Liver (tissue), 8 donors: ENCODE measurements at regions not wholly inside any gene's neighbourhood (a gene's known extent, or its start where the extent isn't known, plus 50 kb on each side); places are given as distances from the start of the nearest gene placed in this dataset.

Experiments used
- DNase-seq: peaks from one replicate; pipeline ENCODE4 v3.0.0-alpha.2; 2017; ENCODE audit warnings: low spot score
- H3K27ac ChIP-seq, 2 donors: one replicate each; pipeline ENCODE4 v1.7.0; 2013; ENCODE audit warnings: inconsistent platforms in 2 of 2, low read length in 2 of 2, control low read depth in 1 of 2, low read depth in 1 of 2, mild to moderate bottlenecking in 1 of 2
- H3K27me3 ChIP-seq, 4 donors: one replicate each; pipeline versions ENCODE4 v1.6.1 to v1.7.0; 2013; ENCODE audit warnings: low read length in 3 of 4, inconsistent platforms in 1 of 4, mild to moderate bottlenecking in 1 of 4, moderate library complexity in 1 of 4; ENCODE audit not compliant: control insufficient read depth in 4 of 4, insufficient read depth in 4 of 4
- H3K36me3 ChIP-seq, 4 donors: one replicate each; pipeline versions ENCODE4 v1.6.1 to v1.7.0; 2013; ENCODE audit warnings: low read length in 3 of 4, mild to moderate bottlenecking in 3 of 4, low read depth in 1 of 4, moderate library complexity in 1 of 4; ENCODE audit not compliant: control insufficient read depth in 4 of 4, insufficient read depth in 3 of 4
- H3K4me1 ChIP-seq, 4 donors: one replicate each; pipeline versions ENCODE4 v1.6.1 to v1.7.0; 2013; ENCODE audit warnings: low read length in 3 of 4, mild to moderate bottlenecking in 3 of 4, moderate library complexity in 1 of 4; ENCODE audit not compliant: control insufficient read depth in 4 of 4, insufficient read depth in 4 of 4
- H3K4me3 ChIP-seq, 3 donors: one replicate each; pipeline versions ENCODE4 v1.6.1 to v1.7.0; 2013; ENCODE audit warnings: low read length in 3 of 3, control low read depth in 1 of 3, low read depth in 1 of 3, mild to moderate bottlenecking in 1 of 3
- H3K9ac ChIP-seq, 2 donors: one replicate each; pipeline ENCODE4 v1.7.0; 2013; ENCODE audit warnings: low read length in 2 of 2, mild to moderate bottlenecking in 2 of 2, moderate library complexity in 2 of 2, control low read depth in 1 of 2, low read depth in 1 of 2
- H3K9me3 ChIP-seq, 4 donors: one replicate each; pipeline versions ENCODE4 v1.6.1 to v1.7.0; 2013; ENCODE audit warnings: low read length in 3 of 4; ENCODE audit not compliant: control insufficient read depth in 4 of 4
- ATF3 ChIP-seq: IDR thresholded peaks from 2 replicates; pipeline ENCODE4 v1.6.1; 2016; ENCODE audit warnings: antibody characterized with exemption
- CTCF ChIP-seq: fragments of 150-350 bp; IDR thresholded peaks from 2 replicates; pipeline ENCODE4 v1.5.1; 2017; ENCODE audit warnings: improper control_type of control experiment, low read depth, low read length; ENCODE audit not compliant: missing input control
- EGR1 ChIP-seq, 2 donors: IDR thresholded peaks; 2 replicates each; pipeline ENCODE4 v1.6.1; 2016 to 2018; ENCODE audit warnings: antibody characterized with exemption in 2 of 2, low read depth in 2 of 2
- FOXA1 ChIP-seq: IDR thresholded peaks from 2 replicates; pipeline ENCODE4 v1.6.1; 2016; ENCODE audit warnings: antibody characterized with exemption
- FOXA2 ChIP-seq: IDR thresholded peaks from 2 replicates; pipeline ENCODE4 v1.6.1; 2016; ENCODE audit warnings: antibody characterized with exemption
- GABPA ChIP-seq, 2 donors: IDR thresholded peaks in 1 of 2; conservative IDR thresholded peaks in 1 of 2; 2 replicates each; pipeline ENCODE4 v1.6.1; 2016; ENCODE audit warnings: antibody characterized with exemption in 2 of 2, mild to moderate bottlenecking in 1 of 2, moderate library complexity in 1 of 2
- HNF4A ChIP-seq, 2 donors: conservative IDR thresholded peaks; 2 replicates each; pipeline ENCODE4 v1.6.1; 2016; ENCODE audit warnings: antibody characterized with exemption in 2 of 2, mild to moderate bottlenecking in 2 of 2
- HNF4G ChIP-seq: IDR thresholded peaks from 2 replicates; pipeline ENCODE4 v1.6.1; 2016; ENCODE audit warnings: antibody characterized with exemption
- JUND ChIP-seq, 2 donors: IDR thresholded peaks; 2 replicates each; pipeline ENCODE4 v1.6.1; 2016; ENCODE audit warnings: antibody characterized with exemption in 2 of 2
- NR2F2 ChIP-seq: IDR thresholded peaks from 2 replicates; pipeline ENCODE4 v1.6.1; 2016; ENCODE audit warnings: antibody characterized with exemption
- RAD21 ChIP-seq, 2 donors: IDR thresholded peaks; 2 replicates each; pipeline ENCODE4 v1.6.1; 2016; ENCODE audit warnings: antibody characterized with exemption in 2 of 2, mild to moderate bottlenecking in 2 of 2
- RXRA ChIP-seq, 2 donors: IDR thresholded peaks; 2 replicates each; pipeline ENCODE4 v1.6.1; 2017 to 2018; ENCODE audit warnings: antibody characterized with exemption in 2 of 2, mild to moderate bottlenecking in 1 of 2
- SP1 ChIP-seq: IDR thresholded peaks from 2 replicates; pipeline ENCODE4 v1.6.1; 2018; ENCODE audit warnings: antibody characterized with exemption, mild to moderate bottlenecking
- TAF1 ChIP-seq: conservative IDR thresholded peaks from 2 replicates; pipeline ENCODE4 v1.6.1; 2016; ENCODE audit warnings: antibody characterized with exemption, mild to moderate bottlenecking
- YY1 ChIP-seq: IDR thresholded peaks from 2 replicates; pipeline ENCODE4 v1.6.1; 2016; ENCODE audit warnings: antibody characterized with exemption, mild to moderate bottlenecking
- WGBS: extraction: QIAGEN DNeasy Blood & Tissue Kit; methylation state at CpG from one replicate; pipeline ENCODE4 v1.1.7; 2013; 5-methylcytosine and 5-hydroxymethylcytosine counted together
- TF ChIP-seq, protein P1 (sequence below): IDR thresholded peaks from 2 replicates; pipeline ENCODE4 v1.6.1; 2016; ENCODE audit warnings: antibody characterized with exemption, mild to moderate bottlenecking
- TF ChIP-seq, protein P2 (sequence below): IDR thresholded peaks from 2 replicates; pipeline ENCODE4 v1.6.1; 2016; ENCODE audit warnings: antibody characterized with exemption
- TF ChIP-seq, protein P3 (sequence below): IDR thresholded peaks from 2 replicates; pipeline ENCODE4 v1.6.1; 2016; ENCODE audit warnings: antibody characterized with exemption
- donor health status: healthy.
- donor health status: healthy.
- donor health status: healthy.
- donor health status: healthy.
- donor health status: healthy.

DNA sequence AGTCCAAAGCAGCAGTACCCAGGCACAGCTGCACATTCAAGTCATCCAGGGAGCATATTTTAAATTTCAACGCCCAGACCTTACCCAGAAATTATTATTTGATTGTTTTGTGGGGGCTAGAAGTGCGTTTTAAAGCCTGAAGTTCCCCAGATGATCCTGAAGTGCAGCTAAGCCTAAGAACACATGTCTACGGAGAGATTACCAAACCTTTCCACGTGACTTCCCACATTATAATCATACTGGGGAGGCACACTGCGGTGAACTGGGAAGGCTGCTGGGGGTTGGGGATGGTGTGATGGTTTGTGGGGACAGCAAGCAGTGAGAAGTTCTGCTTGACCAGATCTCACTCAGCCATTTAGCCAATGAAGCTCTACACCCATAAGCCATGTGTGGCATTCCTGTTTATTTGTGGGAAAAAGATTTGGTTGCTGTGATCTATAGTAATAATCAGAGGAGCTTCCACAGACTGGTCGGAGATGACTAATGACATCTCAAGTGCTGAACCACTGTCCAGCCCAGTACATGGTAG lies 93.4 kb upstream of the CDH6 start:
- H3K36me3 ChIP-seq: no peaks in the 10 kb centered on the region
- 73% methylated on average over 6 of the region's 6 CpGs for WGBS
- DNase-seq: no peak
- H3K9ac ChIP-seq: no peak overlapping the region
- H3K27me3 ChIP-seq: no peaks in the 10 kb centered on the region
- no peak overlapping the region for H3K4me3 ChIP-seq
- no peak overlapping the region for H3K27ac ChIP-seq
- H3K4me1 ChIP-seq: no peaks in the 10 kb centered on the region
- TF ChIP-seq, protein P1, sequence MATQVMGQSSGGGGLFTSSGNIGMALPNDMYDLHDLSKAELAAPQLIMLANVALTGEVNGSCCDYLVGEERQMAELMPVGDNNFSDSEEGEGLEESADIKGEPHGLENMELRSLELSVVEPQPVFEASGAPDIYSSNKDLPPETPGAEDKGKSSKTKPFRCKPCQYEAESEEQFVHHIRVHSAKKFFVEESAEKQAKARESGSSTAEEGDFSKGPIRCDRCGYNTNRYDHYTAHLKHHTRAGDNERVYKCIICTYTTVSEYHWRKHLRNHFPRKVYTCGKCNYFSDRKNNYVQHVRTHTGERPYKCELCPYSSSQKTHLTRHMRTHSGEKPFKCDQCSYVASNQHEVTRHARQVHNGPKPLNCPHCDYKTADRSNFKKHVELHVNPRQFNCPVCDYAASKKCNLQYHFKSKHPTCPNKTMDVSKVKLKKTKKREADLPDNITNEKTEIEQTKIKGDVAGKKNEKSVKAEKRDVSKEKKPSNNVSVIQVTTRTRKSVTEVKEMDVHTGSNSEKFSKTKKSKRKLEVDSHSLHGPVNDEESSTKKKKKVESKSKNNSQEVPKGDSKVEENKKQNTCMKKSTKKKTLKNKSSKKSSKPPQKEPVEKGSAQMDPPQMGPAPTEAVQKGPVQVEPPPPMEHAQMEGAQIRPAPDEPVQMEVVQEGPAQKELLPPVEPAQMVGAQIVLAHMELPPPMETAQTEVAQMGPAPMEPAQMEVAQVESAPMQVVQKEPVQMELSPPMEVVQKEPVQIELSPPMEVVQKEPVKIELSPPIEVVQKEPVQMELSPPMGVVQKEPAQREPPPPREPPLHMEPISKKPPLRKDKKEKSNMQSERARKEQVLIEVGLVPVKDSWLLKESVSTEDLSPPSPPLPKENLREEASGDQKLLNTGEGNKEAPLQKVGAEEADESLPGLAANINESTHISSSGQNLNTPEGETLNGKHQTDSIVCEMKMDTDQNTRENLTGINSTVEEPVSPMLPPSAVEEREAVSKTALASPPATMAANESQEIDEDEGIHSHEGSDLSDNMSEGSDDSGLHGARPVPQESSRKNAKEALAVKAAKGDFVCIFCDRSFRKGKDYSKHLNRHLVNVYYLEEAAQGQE: no peak
- TF ChIP-seq RXRA (IDR thresholded peaks at IDR 0.05) (no peak), TAF1 (no peak), EGR1 (IDR thresholded peaks at IDR 0.05; ENCODE audit: low read depth in 2 of 2) (no peak), NR2F2 (no peak)
- H3K9me3 ChIP-seq: no peaks in the 10 kb centered on the region

DNA sequence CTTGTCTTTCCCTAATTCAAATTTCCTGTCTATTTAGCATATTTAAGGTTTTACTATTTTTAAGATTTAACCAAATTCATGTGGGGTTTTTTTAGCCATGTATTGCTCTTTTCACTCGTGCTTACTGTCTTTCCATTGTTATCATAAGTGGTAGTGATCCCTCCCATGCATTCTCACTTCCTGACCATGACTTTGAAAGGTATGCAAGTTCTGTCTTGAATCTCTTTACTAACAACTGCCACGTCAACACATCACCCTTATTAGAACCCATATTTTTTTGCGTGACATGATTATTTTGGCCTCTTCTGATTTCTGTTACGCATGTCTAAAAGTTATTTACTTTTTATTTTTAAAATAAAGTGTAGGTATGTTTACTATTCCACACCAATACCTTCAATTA lies 94.7 kb upstream of the CDH6 start:
- TF ChIP-seq JUND (IDR thresholded peaks at IDR 0.05) (no peak), CTCF (no peak), HNF4G (no peak), GABPA (IDR thresholded peaks at IDR 0.05 in 1 of 2, conservative IDR thresholded peaks at IDR 0.05 in 1 of 2) (no peak), TAF1 (no peak), YY1 (no peak), SP1 (no peak), FOXA1 (no peak), HNF4A (conservative IDR thresholded peaks at IDR 0.05) (no peak), RAD21 (IDR thresholded peaks at IDR 0.05) (no peak), NR2F2 (no peak), ATF3 (no peak), FOXA2 (no peak), EGR1 (IDR thresholded peaks at IDR 0.05; ENCODE audit: low read depth in 2 of 2) (no peak), RXRA (IDR thresholded peaks at IDR 0.05) (no peak)
- TF ChIP-seq, protein P2, sequence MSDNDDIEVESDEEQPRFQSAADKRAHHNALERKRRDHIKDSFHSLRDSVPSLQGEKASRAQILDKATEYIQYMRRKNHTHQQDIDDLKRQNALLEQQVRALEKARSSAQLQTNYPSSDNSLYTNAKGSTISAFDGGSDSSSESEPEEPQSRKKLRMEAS: no peak
- TF ChIP-seq, protein P3, sequence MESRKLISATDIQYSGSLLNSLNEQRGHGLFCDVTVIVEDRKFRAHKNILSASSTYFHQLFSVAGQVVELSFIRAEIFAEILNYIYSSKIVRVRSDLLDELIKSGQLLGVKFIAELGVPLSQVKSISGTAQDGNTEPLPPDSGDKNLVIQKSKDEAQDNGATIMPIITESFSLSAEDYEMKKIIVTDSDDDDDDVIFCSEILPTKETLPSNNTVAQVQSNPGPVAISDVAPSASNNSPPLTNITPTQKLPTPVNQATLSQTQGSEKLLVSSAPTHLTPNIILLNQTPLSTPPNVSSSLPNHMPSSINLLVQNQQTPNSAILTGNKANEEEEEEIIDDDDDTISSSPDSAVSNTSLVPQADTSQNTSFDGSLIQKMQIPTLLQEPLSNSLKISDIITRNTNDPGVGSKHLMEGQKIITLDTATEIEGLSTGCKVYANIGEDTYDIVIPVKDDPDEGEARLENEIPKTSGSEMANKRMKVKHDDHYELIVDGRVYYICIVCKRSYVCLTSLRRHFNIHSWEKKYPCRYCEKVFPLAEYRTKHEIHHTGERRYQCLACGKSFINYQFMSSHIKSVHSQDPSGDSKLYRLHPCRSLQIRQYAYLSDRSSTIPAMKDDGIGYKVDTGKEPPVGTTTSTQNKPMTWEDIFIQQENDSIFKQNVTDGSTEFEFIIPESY: no peak
- TF ChIP-seq, protein P1: no peak
- no peak overlapping the region for H3K4me3 ChIP-seq
- 80% methylated on average over 4 of the region's 4 CpGs for WGBS

More for the DNA sequence above, 94.7 kb upstream of the CDH6 start:
- Histone ChIP-seq H3K36me3 (no peaks in the 10 kb centered on the region), H3K27ac (no peak overlapping the region), H3K9ac (no peak overlapping the region), H3K9me3 (no peaks in the 10 kb centered on the region), H3K27me3 (no peaks in the 10 kb centered on the region), H3K4me1 (no peaks in the 10 kb centered on the region)
- no peak for DNase-seq
